Astrocyte (in vitro differentiated cells and primary cell): ENCODE measurements at regions not wholly inside any gene's neighbourhood (a gene's known extent, or its start where the extent isn't known, plus 50 kb on each side); places are given as distances from the start of the nearest gene placed in this dataset.

ENCODE experiments used
- DNase-seq: peaks from one replicate; pipeline ENCODE4 v3.0.0-alpha.2; 2010; ENCODE audit warnings: low read depth
- FAIRE-seq: peaks from 2 replicates; lab custom pipeline; 2011; peaks lifted over from hg19 to GRCh38; lab: Jason Lieb, UNC
- H2AFZ ChIP-seq: 2 replicates; pipeline ENCODE4 v1.6.0; 2012; ENCODE audit warnings: low read depth, low read length, inconsistent platforms
- H3K27ac ChIP-seq: 2 replicates; pipeline ENCODE4 v1.5.1; 2011; ENCODE audit warnings: low read depth, low read length, inconsistent platforms
- H3K27me3 ChIP-seq: 2 replicates; pipeline ENCODE4 v1.6.0; 2011; ENCODE audit warnings: low read length, inconsistent platforms; ENCODE audit not compliant: insufficient read depth
- H3K36me3 ChIP-seq: 2 replicates; pipeline ENCODE4 v1.5.1; 2011; ENCODE audit warnings: low read length, inconsistent platforms; ENCODE audit not compliant: insufficient read depth
- H3K4me1 ChIP-seq: 2 replicates; pipeline ENCODE4 v1.5.1; 2011; ENCODE audit warnings: low read length, inconsistent platforms; ENCODE audit not compliant: insufficient read depth
- H3K4me2 ChIP-seq: 2 replicates; pipeline ENCODE4 v1.6.0; 2012; ENCODE audit warnings: low read length, inconsistent platforms
- H3K4me3 ChIP-seq: 2 replicates; pipeline ENCODE4 v1.5.1; 2011; ENCODE audit warnings: low read depth, mild to moderate bottlenecking, low read length, inconsistent platforms; ENCODE audit not compliant: insufficient read depth
- H3K79me2 ChIP-seq: 2 replicates; pipeline ENCODE4 v1.6.0; 2012; ENCODE audit warnings: mild to moderate bottlenecking, low read length, inconsistent platforms; ENCODE audit not compliant: insufficient read depth
- H3K9ac ChIP-seq: 2 replicates; pipeline ENCODE4 v1.6.0; 2012; ENCODE audit warnings: mild to moderate bottlenecking, low read length, inconsistent platforms
- H3K9me3 ChIP-seq: 2 replicates; pipeline ENCODE4 v1.5.1; 2012; ENCODE audit warnings: low read depth, mild to moderate bottlenecking, low read length, inconsistent platforms; ENCODE audit not compliant: insufficient read depth
- H4K20me1 ChIP-seq: 2 replicates; pipeline ENCODE4 v1.6.0; 2012; ENCODE audit warnings: low read length, inconsistent platforms; ENCODE audit not compliant: insufficient read depth
- H3K27ac Mint-ChIP-seq: one replicate; pipeline ENCODE4 v1.8.0; 2021; ENCODE audit warnings: mild to moderate bottlenecking, mixed read lengths; ENCODE audit not compliant: unreplicated experiment
- H3K27me3 Mint-ChIP-seq: one replicate; pipeline ENCODE4 v1.8.0; 2021; ENCODE audit warnings: low read depth, mixed read lengths; ENCODE audit not compliant: unreplicated experiment
- H3K36me3 Mint-ChIP-seq: one replicate; pipeline ENCODE4 v1.8.0; 2021; ENCODE audit warnings: low read depth, mixed read lengths; ENCODE audit not compliant: unreplicated experiment
- H3K4me1 Mint-ChIP-seq: one replicate; pipeline ENCODE4 v1.8.0; 2021; ENCODE audit warnings: low read depth, mixed read lengths; ENCODE audit not compliant: unreplicated experiment
- H3K4me3 Mint-ChIP-seq: one replicate; pipeline ENCODE4 v1.8.0; 2021; ENCODE audit warnings: mild to moderate bottlenecking, moderate library complexity, mixed read lengths; ENCODE audit not compliant: unreplicated experiment
- H3K9me3 Mint-ChIP-seq: one replicate; pipeline ENCODE4 v1.8.0; 2021; ENCODE audit warnings: mild to moderate bottlenecking, mixed read lengths; ENCODE audit not compliant: unreplicated experiment
- CTCF ChIP-seq: IDR thresholded peaks from 2 replicates; pipeline ENCODE4 v1.5.1; 2011; ENCODE audit warnings: low read depth, mild to moderate bottlenecking, inconsistent platforms, low read length, moderate library complexity; ENCODE audit not compliant: insufficient read depth
- EZH2 ChIP-seq: IDR thresholded peaks from 2 replicates; pipeline ENCODE4 v1.6.1; 2012; ENCODE audit warnings: mild to moderate bottlenecking, low read length, inconsistent platforms; ENCODE audit not compliant: insufficient read depth

GRCh38 chr16:27620541-27620940 is 70.6 kb downstream of the KATNIP start:
- Mint-ChIP-seq H3K9me3 (peaks cover 2% of the 10 kb centered on the region), H3K4me3 (no peak overlapping the region), H3K36me3 (peaks cover 33% of the 10 kb centered on the region), H3K4me1 (peaks cover 4% of the 10 kb centered on the region), H3K27ac (no peak overlapping the region), H3K27me3 (no peaks in the 10 kb centered on the region)
- Histone ChIP-seq H3K4me2 (no peak overlapping the region), H4K20me1 (peaks cover 10% of the 10 kb centered on the region), H2AFZ (no peak overlapping the region), H3K36me3 (no peaks in the 10 kb centered on the region), H3K27me3 (no peaks in the 10 kb centered on the region), H3K9me3 (no peaks in the 10 kb centered on the region), H3K27ac (no peak overlapping the region), H3K9ac (no peak overlapping the region), H3K4me1 (no peaks in the 10 kb centered on the region), H3K79me2 (no peaks in the 10 kb centered on the region), H3K4me3 (no peak overlapping the region)
- no peak for FAIRE-seq
- DNase-seq = no peak
- TF ChIP-seq EZH2 (no peak), CTCF (no peak)

GRCh38 chr16:27624154-27625049 is 74.5 kb downstream of the KATNIP start:
- Mint-ChIP-seq H3K36me3 (peaks cover 35% of the 10 kb centered on the region), H3K4me1 (no peaks in the 10 kb centered on the region), H3K27ac (no peak overlapping the region), H3K9me3 (peaks cover 2% of the 10 kb centered on the region), H3K4me3 (no peak overlapping the region), H3K27me3 (no peaks in the 10 kb centered on the region)
- Histone ChIP-seq H3K4me3 (no peak overlapping the region), H3K36me3 (no peaks in the 10 kb centered on the region), H3K9me3 (no peaks in the 10 kb centered on the region), H4K20me1 (peaks cover 24% of the 10 kb centered on the region), H3K4me1 (no peaks in the 10 kb centered on the region), H3K27me3 (no peaks in the 10 kb centered on the region), H3K4me2 (no peak overlapping the region), H2AFZ (no peak overlapping the region), H3K27ac (no peak overlapping the region), H3K79me2 (no peaks in the 10 kb centered on the region), H3K9ac (no peak overlapping the region)
- no peak for TF ChIP-seq CTCF
- TF ChIP-seq EZH2 = no peak
- FAIRE-seq (no peak), DNase-seq (no peak)
